ENCODE measurements at regions not wholly inside any gene's neighbourhood (a gene's known extent, or its start where the extent isn't known, plus 50 kb on each side); places are given as distances from the start of the nearest gene placed in this dataset.
"Not testable (repeated sequence)": the region's sequence is repeated elsewhere in the genome, so short reads cannot be mapped to it uniquely, and the experiment has no call there.

DNA sequence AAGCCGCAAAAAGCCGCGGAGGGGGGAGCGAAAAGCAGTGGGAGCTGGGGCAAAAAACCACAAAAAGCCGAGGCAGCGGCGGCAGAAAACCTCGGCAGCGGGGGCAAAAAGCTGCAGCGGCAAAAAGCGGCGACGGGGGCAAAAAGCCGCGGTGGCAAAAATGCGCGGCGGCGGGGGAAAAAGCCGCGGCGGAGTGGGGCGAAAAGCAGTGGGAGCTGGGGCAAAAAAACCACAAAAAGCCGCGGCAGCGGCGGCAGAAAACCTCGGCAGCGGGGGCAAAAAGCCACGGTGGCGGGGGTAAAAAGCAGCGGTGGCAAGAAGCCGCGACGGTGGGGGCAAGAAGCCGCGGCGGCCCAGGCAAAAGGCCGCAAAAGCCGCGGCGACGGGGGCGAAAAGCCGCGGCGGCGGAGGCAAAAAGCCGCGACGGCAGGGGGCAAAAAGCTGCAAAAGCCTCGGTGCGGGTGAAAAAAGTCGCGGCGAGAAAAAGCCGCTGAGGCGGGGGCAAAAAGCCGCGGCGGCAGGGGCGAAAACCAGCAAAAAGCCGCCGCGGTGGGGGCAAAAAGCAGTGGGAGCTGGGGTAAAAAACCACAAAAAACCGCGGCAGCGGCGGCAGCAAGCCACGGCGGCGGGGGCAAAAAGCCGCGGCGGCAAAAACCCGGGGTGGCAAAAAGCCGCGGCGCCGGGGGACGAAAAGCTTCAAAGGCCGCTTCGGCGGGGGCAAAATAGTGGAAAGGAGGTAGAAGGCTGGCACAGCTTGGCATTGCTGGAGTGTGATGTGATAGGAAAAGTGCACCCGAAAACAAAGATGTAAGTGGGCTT lies 135.9 kb downstream of the ZNF92 start:
- Histone ChIP-seq H3K36me3 (no peaks in the 10 kb centered on the region), H3K27ac (no peak overlapping the region), H3K4me3 (peak overlapping the region; percentile 11 to 57), H3K9me3 (no peaks in the 10 kb centered on the region), H3K4me1 (peaks cover 0 to 19% (median 9%) of the 10 kb centered on the region in 3 donors), H3K27me3 (peaks cover 43% of the 10 kb centered on the region)
- no peak for TF ChIP-seq EP300 (IDR thresholded peaks at IDR 0.05)
- TF ChIP-seq, protein P1, sequence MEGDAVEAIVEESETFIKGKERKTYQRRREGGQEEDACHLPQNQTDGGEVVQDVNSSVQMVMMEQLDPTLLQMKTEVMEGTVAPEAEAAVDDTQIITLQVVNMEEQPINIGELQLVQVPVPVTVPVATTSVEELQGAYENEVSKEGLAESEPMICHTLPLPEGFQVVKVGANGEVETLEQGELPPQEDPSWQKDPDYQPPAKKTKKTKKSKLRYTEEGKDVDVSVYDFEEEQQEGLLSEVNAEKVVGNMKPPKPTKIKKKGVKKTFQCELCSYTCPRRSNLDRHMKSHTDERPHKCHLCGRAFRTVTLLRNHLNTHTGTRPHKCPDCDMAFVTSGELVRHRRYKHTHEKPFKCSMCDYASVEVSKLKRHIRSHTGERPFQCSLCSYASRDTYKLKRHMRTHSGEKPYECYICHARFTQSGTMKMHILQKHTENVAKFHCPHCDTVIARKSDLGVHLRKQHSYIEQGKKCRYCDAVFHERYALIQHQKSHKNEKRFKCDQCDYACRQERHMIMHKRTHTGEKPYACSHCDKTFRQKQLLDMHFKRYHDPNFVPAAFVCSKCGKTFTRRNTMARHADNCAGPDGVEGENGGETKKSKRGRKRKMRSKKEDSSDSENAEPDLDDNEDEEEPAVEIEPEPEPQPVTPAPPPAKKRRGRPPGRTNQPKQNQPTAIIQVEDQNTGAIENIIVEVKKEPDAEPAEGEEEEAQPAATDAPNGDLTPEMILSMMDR (IDR thresholded peaks at IDR 0.05) = no peak
- TF ChIP-seq POLR2A (IDR thresholded peaks at IDR 0.05) = no peak
- no peak for TF ChIP-seq POLR2AphosphoS5 (IDR thresholded peaks at IDR 0.05)
- ATAC-seq = no peak
- 1 to 2% methylated on average over 26 to 81 of the region's 85 CpGs for WGBS, 2 donors (ENCODE audit: low coverage in 1 of 2)

DNA sequence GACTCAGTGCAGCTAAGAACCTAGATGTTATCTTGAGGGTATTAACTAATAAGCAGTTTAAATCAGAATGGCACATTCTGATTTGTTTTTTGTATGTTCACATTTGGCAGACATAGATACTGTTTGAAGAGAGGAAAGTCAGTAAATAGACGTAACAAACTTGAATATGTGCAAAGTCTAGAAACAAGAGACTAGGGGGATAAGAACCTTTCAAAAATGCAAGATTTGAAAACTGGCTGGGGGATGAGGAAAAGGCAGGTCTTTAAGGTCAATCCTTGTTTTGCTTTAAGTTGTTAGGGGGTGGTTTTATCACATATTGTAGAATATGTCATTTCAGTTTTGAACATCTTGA lies 136.5 kb downstream of the ZNF92 start:
- H3K9me3 ChIP-seq, ATAC-seq, H3K27ac ChIP-seq, H3K36me3 ChIP-seq: not testable (repeated sequence)
- Histone ChIP-seq H3K27me3 (peaks cover 45% of the 10 kb centered on the region), H3K4me1 (peaks cover 0 to 19% (median 9%) of the 10 kb centered on the region in 3 donors), H3K4me3 (peak overlapping the region in 1 of 2 donors; percentile 57)
- WGBS, 2 donors (ENCODE audit: low coverage in 1 of 2) = 33 to 36% methylated on average over 1 of the region's 1 CpG

DNA sequence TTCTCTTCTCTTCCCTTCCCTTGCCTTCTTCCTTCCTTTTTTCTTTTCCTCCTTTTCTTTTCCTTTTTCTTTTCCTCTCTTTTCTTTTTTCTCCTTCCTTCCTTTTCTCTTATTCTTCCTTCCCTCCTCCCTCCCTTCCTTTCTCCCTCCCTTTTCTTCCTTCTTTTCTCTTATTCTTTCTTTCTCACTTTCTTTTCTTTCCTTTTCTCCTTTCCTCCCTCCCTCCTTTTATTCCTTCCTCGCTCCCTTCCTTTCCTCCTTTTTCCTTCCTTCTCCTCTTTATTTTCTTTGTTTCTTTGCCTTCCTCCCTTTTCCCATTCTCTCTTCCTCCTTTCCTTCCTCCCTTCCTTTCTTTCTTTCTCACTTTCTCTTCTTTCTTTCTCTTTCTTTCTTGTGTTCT lies 146.1 kb downstream of the ZNF92 start:
- ATAC-seq, H3K4me1 ChIP-seq, H3K4me3 ChIP-seq, H3K36me3 ChIP-seq, H3K27ac ChIP-seq, H3K9me3 ChIP-seq, H3K27me3 ChIP-seq: not testable (repeated sequence)
- WGBS, 2 donors (ENCODE audit: low coverage in 1 of 2) = 67% methylated on average over 1 of the region's 1 CpG; no CpG with 5 or more reads in 1 of the 2 donors

DNA sequence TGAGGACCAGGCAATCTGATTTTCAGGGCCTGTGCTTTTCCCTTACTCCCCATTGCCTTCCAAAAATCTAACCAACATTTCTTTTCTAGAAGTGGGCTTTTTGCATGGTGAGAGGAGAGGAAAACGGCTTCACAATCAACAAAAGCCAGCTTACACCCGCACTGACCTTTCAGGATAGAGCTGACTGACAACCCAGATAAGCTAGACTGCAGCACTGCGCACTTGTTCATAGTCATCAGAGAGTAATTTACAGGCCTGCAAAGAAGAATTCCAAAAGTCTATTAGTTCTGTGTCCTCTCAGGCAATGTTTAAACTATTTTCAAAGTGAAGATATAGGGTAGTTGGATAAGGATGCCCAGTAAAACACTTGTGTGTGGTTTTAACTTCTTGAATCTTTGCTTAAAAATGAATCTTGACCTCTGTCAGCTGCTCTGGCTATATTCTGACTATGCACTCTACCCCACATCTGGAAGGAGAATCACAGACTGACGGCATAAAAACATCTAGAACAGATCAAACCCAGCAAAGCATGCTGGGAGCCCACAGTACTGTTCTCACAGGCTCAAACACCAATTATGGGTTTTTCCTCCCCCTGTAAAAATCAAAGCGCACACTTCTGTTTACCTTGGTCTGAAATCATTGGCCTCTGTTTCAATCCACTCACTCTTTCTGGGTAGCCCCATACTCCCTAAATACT lies 172.0 kb downstream of the ZNF92 start:
- H3K36me3 ChIP-seq, H3K4me3 ChIP-seq, H3K27me3 ChIP-seq, ATAC-seq, H3K4me1 ChIP-seq, H3K9me3 ChIP-seq, H3K27ac ChIP-seq: not testable (repeated sequence)
- WGBS, 2 donors (ENCODE audit: low coverage in 1 of 2) = no CpG with 5 or more reads among the region's 5 CpGs

DNA sequence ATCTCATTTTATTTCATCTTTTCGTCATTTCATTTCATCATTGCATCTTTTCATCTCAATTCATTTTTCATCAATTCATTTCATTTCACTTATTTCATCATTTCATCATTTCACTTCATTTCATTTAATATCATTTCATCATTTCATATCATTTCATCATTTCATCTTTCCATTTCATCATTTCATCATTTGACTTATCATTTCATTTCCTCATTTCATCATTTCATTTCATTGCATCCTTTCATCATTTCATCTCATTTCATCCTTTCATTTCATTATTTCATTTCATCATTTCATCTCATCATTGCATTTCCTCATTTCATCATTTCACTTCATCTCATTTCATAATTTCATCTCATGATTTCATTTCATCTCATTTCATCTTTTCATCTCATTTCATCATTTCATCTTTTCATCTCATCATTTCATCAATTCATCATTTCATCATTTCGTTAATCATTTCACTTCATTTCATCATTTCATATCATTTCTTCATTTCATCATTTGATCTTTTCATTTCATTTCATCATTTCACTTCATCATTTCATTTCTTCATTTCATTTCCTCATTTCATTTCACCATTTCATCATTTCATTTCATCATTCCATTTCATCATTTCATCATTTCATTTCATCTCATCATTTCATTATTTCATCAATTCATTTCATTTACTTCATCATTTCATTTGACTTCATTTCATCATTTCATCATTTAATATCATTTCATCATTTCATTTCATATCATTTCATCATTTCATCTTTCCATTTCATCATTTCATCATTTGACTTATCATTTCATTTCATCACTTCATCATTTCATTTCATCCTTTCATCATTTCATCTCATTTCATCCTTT lies 176.2 kb downstream of the ZNF92 start:
- not testable (repeated sequence) for H3K4me3 ChIP-seq, ATAC-seq, H3K27ac ChIP-seq, H3K27me3 ChIP-seq, H3K36me3 ChIP-seq, H3K9me3 ChIP-seq, H3K4me1 ChIP-seq
- WGBS, 2 donors (ENCODE audit: low coverage in 1 of 2) = no CpG with 5 or more reads among the region's 2 CpGs

DNA sequence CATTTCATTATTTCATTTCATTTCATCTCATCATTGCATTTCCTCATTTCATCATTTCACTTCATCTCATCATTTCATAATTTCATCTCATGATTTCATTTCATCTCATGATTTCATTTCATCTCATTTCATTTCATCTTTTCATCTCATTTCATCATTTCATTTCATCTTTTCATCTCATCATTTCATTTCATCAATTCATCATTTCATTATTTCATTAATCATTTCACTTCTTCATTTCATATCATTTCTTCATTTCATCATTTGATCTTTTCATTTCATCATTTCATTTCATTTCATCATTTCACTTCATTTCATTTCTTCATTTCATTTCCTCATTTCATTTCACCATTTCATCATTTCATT lies 176.8 kb downstream of the ZNF92 start:
- not testable (repeated sequence) for ATAC-seq, H3K9me3 ChIP-seq, H3K4me1 ChIP-seq, H3K36me3 ChIP-seq, H3K27me3 ChIP-seq, H3K4me3 ChIP-seq, H3K27ac ChIP-seq

DNA sequence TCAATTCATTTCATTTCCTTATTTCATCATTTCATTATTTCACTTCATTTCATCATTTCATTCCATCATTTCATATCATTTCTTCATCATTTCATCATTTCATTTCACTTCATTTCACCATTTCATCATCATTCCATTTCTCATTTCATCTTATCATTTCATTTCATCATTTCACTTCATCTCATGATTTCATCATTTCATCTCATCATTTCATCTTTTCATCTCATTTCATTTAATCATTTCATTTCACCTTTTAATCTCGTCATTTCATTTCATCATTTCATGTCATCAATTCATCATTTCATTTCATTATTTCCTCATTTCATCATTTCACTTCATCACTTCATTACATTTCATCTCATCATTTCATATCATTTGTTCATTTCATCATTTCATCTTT lies 177.4 kb downstream of the ZNF92 start:
- not testable (repeated sequence) for H3K4me1 ChIP-seq, H3K27me3 ChIP-seq, H3K27ac ChIP-seq, ATAC-seq, H3K4me3 ChIP-seq, H3K9me3 ChIP-seq, H3K36me3 ChIP-seq
- 62% methylated on average over 1 of the region's 1 CpG; no CpG with 5 or more reads in 1 of the 2 donors for WGBS, 2 donors (ENCODE audit: low coverage in 1 of 2)

DNA sequence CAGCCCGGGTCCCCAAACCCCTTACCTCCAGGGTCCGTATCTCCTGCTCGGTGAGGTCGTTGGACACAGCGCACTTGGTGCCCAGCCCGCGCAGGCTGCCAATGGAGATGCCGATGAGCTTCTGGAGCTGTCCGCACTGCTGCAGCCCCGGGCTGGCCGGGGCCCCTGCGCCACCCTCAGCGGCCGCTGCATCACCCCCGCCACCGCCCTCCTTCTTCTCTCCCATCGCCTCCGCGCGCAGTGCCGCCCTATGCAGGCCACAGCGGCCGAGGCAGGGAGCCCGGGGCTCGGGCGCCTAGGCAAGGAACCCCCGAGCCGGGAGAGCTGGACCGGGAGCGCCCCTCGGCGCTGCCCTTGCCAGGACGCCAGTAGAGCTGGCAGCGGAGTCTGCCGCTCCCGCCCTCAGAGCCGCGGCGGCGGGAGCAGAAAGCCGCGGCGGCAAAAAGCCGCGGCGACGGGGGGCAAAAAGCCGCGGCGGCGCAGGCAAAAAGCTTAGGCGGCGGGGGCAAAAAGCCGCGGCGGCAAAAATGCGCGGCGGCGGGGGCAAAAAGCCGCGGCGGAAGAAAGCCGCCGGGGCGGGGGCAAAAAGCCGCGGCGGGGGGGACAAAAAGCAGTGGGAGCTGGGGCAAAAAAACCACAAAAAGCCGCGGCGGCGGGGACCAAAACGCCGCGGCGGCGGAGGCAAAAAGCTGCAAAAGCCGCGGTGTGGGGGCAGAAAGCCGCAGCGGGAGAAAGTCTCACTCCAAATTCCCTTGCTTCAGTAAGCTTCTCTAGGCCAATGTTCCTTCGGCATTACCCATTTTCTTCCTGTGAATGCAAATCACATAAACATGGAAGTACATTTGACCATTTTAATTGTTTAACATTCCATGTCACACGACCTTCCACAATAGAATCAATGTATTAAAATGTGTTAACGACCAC lies 181.2 kb downstream of the ZNF92 start:
- not testable (repeated sequence) for H3K4me3 ChIP-seq, H3K9me3 ChIP-seq, H3K4me1 ChIP-seq, ATAC-seq, H3K36me3 ChIP-seq, H3K27ac ChIP-seq, H3K27me3 ChIP-seq
- WGBS, 2 donors (ENCODE audit: low coverage in 1 of 2) = no CpG with 5 or more reads among the region's 85 CpGs

DNA sequence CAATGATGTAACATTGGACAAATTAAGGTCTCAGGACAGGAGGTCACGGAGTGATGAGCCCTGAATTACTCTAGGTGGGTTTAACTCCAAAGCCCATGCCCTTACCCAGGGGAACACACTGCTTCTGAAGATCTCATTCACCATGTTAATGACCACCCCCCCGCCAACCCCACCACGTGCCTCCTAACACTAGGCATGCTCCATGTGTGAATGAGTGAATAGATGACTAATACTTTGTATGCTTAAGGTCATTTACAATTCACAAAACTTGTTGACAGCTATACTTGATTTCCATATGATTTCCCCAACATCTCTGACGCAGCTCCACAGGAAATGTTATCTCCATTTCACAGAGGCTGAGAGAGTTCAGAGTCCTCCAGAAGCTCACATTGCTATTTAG lies 184.9 kb downstream of the ZNF92 start:
- not testable (repeated sequence) for H3K4me3 ChIP-seq, ATAC-seq, H3K9me3 ChIP-seq, H3K27me3 ChIP-seq, H3K27ac ChIP-seq, H3K36me3 ChIP-seq, H3K4me1 ChIP-seq
- WGBS, 2 donors (ENCODE audit: low coverage in 1 of 2) = 65 to 70% methylated on average over 2 to 4 of the region's 4 CpGs

DNA sequence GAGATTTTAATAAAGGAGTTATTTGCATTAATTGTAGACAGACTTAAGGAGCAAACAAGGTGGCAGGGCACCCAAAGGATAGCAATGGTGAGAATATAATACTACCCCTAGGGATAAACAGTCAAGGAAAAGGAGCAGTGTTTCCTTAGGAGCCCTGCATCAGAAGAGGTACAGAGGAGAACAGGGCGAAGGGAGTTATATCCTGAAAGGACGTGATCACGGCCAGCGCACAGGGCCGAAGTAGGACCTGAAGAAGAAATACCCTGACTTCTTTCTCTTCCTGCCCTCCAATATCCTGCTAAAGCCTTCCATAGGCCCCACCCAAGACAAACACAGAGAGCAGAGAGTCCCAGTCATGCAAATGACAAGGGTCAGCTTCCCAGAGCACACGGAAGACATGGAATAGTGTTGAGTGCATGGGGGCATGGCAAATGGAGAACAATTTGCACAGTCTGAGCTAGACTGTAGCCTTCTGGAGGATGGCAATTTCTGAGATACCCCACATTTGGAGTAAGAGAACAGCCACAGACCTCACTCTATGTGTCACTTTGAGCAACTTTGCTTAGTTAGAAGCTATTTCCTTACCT lies 188.2 kb downstream of the ZNF92 start:
- not testable (repeated sequence) for ATAC-seq, H3K4me3 ChIP-seq, H3K4me1 ChIP-seq, H3K9me3 ChIP-seq, H3K27ac ChIP-seq, H3K36me3 ChIP-seq, H3K27me3 ChIP-seq
- WGBS, 2 donors (ENCODE audit: low coverage in 1 of 2) = 90 to 93% methylated on average over 4 to 5 of the region's 6 CpGs

DNA sequence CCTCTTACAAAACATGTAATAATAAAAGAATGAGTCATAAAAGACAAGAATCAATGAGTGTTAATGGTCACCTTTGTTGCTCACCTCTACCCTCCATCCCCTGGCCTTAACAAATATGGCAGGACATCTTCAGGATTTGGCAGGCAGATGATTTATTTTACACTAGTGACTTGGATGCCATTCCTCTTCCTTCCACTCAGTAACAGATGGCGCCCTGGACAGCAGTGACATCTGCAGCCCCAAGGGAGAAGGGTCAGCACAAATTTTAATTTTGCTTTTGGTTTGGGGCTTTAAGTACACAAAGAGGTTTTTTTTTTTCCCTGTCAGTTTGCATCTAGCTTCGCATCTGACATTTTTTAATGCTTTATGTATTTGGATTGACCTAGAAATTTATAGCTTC lies 188.9 kb downstream of the ZNF92 start:
- ATAC-seq, H3K4me3 ChIP-seq, H3K9me3 ChIP-seq, H3K27me3 ChIP-seq, H3K27ac ChIP-seq, H3K36me3 ChIP-seq, H3K4me1 ChIP-seq: not testable (repeated sequence)
- WGBS, 2 donors (ENCODE audit: low coverage in 1 of 2) = 57% methylated on average over 1 of the region's 2 CpGs; no CpG with 5 or more reads in 1 of the 2 donors
